Sigmoid colon (tissue), 6 donors: ENCODE measurements at regions not wholly inside any gene's neighbourhood (a gene's known extent, or its start where the extent isn't known, plus 50 kb on each side); places are given as distances from the start of the nearest gene placed in this dataset.

ENCODE experiments used
- DNase-seq: peaks from one replicate; pipeline ENCODE4 v3.0.0-alpha.2; 2019
- H3K27ac ChIP-seq, 4 donors: fragments of 200-600 bp; sonication (generic); one replicate each; pipeline ENCODE4 v1.5.1; 2016 to 2019; ENCODE audit warnings: mild to moderate bottlenecking in 1 of 4
- H3K27me3 ChIP-seq, 3 donors: fragments of 200-600 bp; sonication (generic); one replicate each; pipeline ENCODE4 v1.5.1; 2019; ENCODE audit warnings: mild to moderate bottlenecking in 1 of 3
- H3K36me3 ChIP-seq, 4 donors: fragments of 200-600 bp; sonication (generic); one replicate each; pipeline ENCODE4 v1.5.1; 2016 to 2019
- H3K4me1 ChIP-seq, 4 donors: fragments of 200-600 bp; sonication (generic); one replicate each; pipeline ENCODE4 v1.5.1; 2017 to 2019
- H3K4me3 ChIP-seq, 4 donors: fragments of 200-600 bp; sonication (generic); one replicate each; pipeline ENCODE4 v1.5.1; 2017 to 2019; ENCODE audit warnings: mild to moderate bottlenecking in 2 of 4, moderate library complexity in 1 of 4
- H3K9me3 ChIP-seq, 4 donors: fragments of 200-600 bp in 3 of 4; sonication (generic) in 3 of 4; one replicate each; pipeline versions ENCODE4 v1.5.1 to v1.6.1; 2013 to 2019
- EP300 ChIP-seq, 4 donors: sonication (generic); formaldehyde crosslinking; IDR thresholded peaks; one replicate each; pipeline ENCODE4 v1.6.1; 2017; ENCODE audit warnings: antibody characterized with exemption in 4 of 4
- POLR2A ChIP-seq, 2 donors: fragments of 450-650 bp; IDR thresholded peaks; one replicate each; pipeline ENCODE4 v1.6.1; 2016; ENCODE audit warnings: antibody characterized with exemption in 2 of 2, mild to moderate bottlenecking in 2 of 2, moderate library complexity in 2 of 2
- POLR2AphosphoS5 ChIP-seq, 4 donors: sonication (generic); formaldehyde crosslinking; IDR thresholded peaks; one replicate each; pipeline ENCODE4 v1.6.1; 2017; ENCODE audit warnings: antibody characterized with exemption in 4 of 4
- WGBS, 2 donors: extraction: QIAGEN DNeasy Blood & Tissue Kit; methylation state at CpG; one replicate each; pipeline ENCODE4 v1.1.7; 2013; 5-methylcytosine and 5-hydroxymethylcytosine counted together
- intact Hi-C: fragments of 100-400 bp; cut with DNase I; formaldehyde crosslinking; loops from one replicate; pipeline ENCODE4 v1.15.1; 2023
- TF ChIP-seq, protein P1 (sequence below), 4 experiments: fragments of 450-650 bp in 3 of 4; fragments of 200-600 bp in 1 of 4; IDR thresholded peaks; one replicate each; pipeline ENCODE4 v1.5.1; 2016 to 2019; ENCODE audit warnings: antibody characterized with exemption in 4 of 4, mild to moderate bottlenecking in 3 of 4, moderate library complexity in 2 of 4
- donor health status: healthy with polysubstance abuse.
- donor health status: healthy.

DNA sequence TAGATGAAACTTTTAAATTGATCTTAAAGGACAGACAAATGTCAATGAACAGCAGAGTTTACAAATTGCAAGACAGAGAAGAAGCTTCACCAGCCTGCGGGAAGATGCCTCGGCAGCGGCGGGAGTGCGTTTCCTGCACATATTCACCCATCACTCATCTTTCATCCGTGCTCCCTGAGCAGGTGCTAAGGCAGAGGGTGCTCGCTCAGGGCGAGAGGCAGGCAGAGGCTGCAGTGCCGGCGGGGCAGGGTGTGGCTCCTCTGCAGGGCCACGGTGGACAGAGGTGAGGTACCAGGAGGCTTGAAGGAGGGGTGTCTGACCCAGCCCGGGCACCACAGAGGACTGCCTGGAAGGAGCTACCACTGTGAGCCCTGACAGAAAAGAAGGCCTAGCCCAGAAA lies 155.2 kb upstream of the PPP2R2D start:
- 64 to 76% methylated on average over 12 of the region's 12 CpGs for WGBS, 2 donors
- intact Hi-C loops: no loop called here
- TF ChIP-seq, protein P1, sequence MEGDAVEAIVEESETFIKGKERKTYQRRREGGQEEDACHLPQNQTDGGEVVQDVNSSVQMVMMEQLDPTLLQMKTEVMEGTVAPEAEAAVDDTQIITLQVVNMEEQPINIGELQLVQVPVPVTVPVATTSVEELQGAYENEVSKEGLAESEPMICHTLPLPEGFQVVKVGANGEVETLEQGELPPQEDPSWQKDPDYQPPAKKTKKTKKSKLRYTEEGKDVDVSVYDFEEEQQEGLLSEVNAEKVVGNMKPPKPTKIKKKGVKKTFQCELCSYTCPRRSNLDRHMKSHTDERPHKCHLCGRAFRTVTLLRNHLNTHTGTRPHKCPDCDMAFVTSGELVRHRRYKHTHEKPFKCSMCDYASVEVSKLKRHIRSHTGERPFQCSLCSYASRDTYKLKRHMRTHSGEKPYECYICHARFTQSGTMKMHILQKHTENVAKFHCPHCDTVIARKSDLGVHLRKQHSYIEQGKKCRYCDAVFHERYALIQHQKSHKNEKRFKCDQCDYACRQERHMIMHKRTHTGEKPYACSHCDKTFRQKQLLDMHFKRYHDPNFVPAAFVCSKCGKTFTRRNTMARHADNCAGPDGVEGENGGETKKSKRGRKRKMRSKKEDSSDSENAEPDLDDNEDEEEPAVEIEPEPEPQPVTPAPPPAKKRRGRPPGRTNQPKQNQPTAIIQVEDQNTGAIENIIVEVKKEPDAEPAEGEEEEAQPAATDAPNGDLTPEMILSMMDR (IDR thresholded peaks at IDR 0.05): no peak
- no peak for TF ChIP-seq EP300 (IDR thresholded peaks at IDR 0.05)
- TF ChIP-seq POLR2AphosphoS5 (IDR thresholded peaks at IDR 0.05): no peak
- Histone ChIP-seq H3K9me3 (no peaks in the 10 kb centered on the region), H3K27ac (no peak overlapping the region), H3K4me1 (no peaks in the 10 kb centered on the region), H3K36me3 (no peaks in the 10 kb centered on the region), H3K27me3 (peaks cover 3 to 36% (median 12%) of the 10 kb centered on the region in 3 donors), H3K4me3 (no peak overlapping the region)
- peak; percentile 40 for DNase-seq

DNA sequence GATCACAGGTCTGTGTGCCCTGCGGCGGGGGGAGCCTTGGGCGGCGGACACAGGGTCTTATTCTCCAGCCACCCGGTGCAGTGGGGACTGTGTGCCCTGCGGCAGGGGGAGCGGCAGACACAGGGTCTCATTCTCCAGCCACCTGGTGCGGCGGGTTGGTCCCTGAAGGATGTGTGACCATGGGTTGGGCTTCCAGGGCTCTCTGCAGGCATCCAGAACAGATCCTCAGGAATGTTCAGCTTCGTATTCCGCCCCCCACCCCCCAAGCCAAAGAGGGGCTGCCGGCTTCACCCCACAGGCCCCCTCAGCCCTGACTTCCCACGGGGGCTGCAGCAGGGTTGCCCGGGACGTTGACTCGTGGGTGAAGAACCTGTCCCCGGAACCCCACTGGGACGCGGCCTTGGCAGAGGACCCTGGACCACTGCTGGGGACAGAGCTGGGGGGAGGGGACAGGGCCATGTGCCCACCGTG lies 154.5 kb upstream of the PPP2R2D start:
- WGBS, 2 donors: 91 to 92% methylated on average over 20 of the region's 20 CpGs
- Histone ChIP-seq H3K9me3 (no peaks in the 10 kb centered on the region), H3K36me3 (no peaks in the 10 kb centered on the region), H3K4me3 (no peak overlapping the region), H3K4me1 (no peaks in the 10 kb centered on the region), H3K27ac (no peak overlapping the region), H3K27me3 (peaks cover 3 to 36% (median 12%) of the 10 kb centered on the region in 3 donors)
- intact Hi-C loops: no loop called here
- TF ChIP-seq EP300 (IDR thresholded peaks at IDR 0.05) (no peak), POLR2A (IDR thresholded peaks at IDR 0.05) (no peak), POLR2AphosphoS5 (IDR thresholded peaks at IDR 0.05) (no peak)
- TF ChIP-seq, protein P1 (IDR thresholded peaks at IDR 0.05): no peak
- DNase-seq: peak; percentile 61

DNA sequence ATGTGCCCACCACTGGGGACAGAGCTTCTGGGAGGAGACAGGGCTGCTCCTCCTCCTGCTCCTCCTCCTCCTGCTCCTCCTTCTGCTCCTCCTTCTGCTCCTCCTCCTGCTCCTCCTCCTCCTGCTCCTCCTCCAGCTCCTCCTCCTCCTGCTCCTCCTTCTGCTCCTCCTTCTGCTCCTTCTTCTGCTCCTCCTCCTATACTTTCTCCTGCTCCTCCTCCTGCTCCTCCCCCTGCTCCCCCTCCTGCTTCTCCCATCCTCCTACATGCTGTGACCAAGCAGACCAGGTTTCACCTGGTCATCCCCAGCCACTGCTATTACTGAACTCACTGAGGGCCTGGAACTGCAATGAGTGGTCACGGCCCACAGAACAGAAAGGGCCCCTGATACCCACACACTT lies 154.0 kb upstream of the PPP2R2D start:
- no peak for TF ChIP-seq POLR2AphosphoS5 (IDR thresholded peaks at IDR 0.05)
- TF ChIP-seq, protein P1 (IDR thresholded peaks at IDR 0.05): no peak
- no peak for TF ChIP-seq EP300 (IDR thresholded peaks at IDR 0.05)
- no peak for TF ChIP-seq POLR2A (IDR thresholded peaks at IDR 0.05)
- Histone ChIP-seq H3K4me3 (no peak overlapping the region), H3K27ac (no peak overlapping the region), H3K27me3 (peaks cover 3 to 36% (median 12%) of the 10 kb centered on the region in 3 donors), H3K4me1 (no peaks in the 10 kb centered on the region), H3K36me3 (no peaks in the 10 kb centered on the region), H3K9me3 (no peaks in the 10 kb centered on the region)
- DNase-seq: no peak
- 87 to 92% methylated on average over 1 of the region's 1 CpG for WGBS, 2 donors
- intact Hi-C loops: no loop called here

DNA sequence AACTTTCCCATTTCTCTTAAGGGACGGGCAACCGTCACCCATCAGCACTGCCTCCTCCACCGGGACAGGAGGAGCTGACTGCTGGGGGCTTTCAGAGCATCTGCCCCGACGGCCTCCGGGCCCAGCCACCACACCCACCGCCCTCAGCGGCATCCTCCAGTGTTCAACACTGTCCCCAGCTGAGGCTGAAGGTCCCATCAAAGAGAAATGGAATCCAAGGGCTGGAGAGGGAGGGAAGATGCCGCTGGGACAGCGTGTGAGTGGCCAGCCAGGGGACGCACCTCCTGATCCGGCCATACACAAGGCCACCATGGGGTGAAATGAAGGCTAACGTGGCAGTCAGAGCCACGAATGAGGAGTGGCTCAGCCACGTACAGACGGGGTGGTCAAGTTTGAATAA lies 153.6 kb upstream of the PPP2R2D start:
- intact Hi-C loops: no loop called here
- Histone ChIP-seq H3K36me3 (no peaks in the 10 kb centered on the region), H3K4me1 (no peaks in the 10 kb centered on the region), H3K4me3 (no peak overlapping the region), H3K27me3 (peaks cover 3 to 36% (median 12%) of the 10 kb centered on the region in 3 donors), H3K9me3 (no peaks in the 10 kb centered on the region), H3K27ac (no peak overlapping the region)
- TF ChIP-seq EP300 (IDR thresholded peaks at IDR 0.05) (no peak), POLR2AphosphoS5 (IDR thresholded peaks at IDR 0.05) (no peak), POLR2A (IDR thresholded peaks at IDR 0.05) (no peak)
- TF ChIP-seq, protein P1 (IDR thresholded peaks at IDR 0.05): no peak
- peak; percentile 29 for DNase-seq
- WGBS, 2 donors: 89 to 90% methylated on average over 16 of the region's 16 CpGs

DNA sequence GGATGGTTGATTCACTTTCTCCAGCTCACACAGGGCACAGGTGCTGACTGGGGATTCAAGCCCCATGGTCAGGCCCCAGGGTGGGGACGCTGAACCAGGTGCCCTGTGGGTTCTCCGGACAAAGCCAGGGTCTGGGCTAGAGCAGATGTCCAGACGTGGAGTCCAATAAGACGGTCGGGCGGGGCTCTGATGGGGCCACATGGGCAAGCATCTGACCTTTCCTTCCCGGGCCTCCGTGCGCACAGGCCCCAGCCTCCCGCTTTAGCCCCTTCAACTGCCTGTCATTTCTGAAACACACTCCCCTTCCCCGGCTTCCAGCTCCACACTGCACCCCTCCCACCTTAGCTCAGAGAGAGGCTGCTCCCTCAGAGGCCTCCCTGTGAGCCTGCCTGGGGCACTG lies 153.0 kb upstream of the PPP2R2D start:
- no peaks in the 10 kb centered on the region for H3K4me1 ChIP-seq
- H3K36me3 ChIP-seq: no peaks in the 10 kb centered on the region
- DNase-seq: peak; percentile 55
- peaks cover 1 to 34% (median 8%) of the 10 kb centered on the region in 3 donors for H3K27me3 ChIP-seq
- H3K4me3 ChIP-seq: no peak overlapping the region
- intact Hi-C loops: no loop called here
- TF ChIP-seq POLR2A (IDR thresholded peaks at IDR 0.05): no peak
- TF ChIP-seq, protein P1 (IDR thresholded peaks at IDR 0.05): no peak
- no peak for TF ChIP-seq EP300 (IDR thresholded peaks at IDR 0.05)
- TF ChIP-seq POLR2AphosphoS5 (IDR thresholded peaks at IDR 0.05): no peak
- WGBS, 2 donors: 87 to 90% methylated on average over 11 of the region's 11 CpGs
- no peaks in the 10 kb centered on the region for H3K9me3 ChIP-seq
- H3K27ac ChIP-seq: no peak overlapping the region
